ENCODE measurements at regions not wholly inside any gene's neighbourhood (a gene's known extent, or its start where the extent isn't known, plus 50 kb on each side); places are given as distances from the start of the nearest gene placed in this dataset.
"Not testable (repeated sequence)": the region's sequence is repeated elsewhere in the genome, so short reads cannot be mapped to it uniquely, and the experiment has no call there.

GRCh38 chr13:56393549-56393948 is 747.2 kb upstream of the PRR20A start:
- Histone ChIP-seq H3K4me1 (ENCODE audit: control insufficient read depth in 2 of 2, insufficient read depth in 2 of 2, low read length in 2 of 2) (no peaks in the 10 kb centered on the region), H3K9me3 (ENCODE audit: control insufficient read depth in 2 of 2, low read length in 2 of 2) (peaks cover 0 to 2% of the 10 kb centered on the region in 2 donors), H3K9ac (ENCODE audit: low read depth in 1 of 2, low read length in 2 of 2) (no peak overlapping the region), H3K4me3 (ENCODE audit: low read length in 2 of 2) (no peak overlapping the region), H3K36me3 (ENCODE audit: control insufficient read depth in 2 of 2, insufficient read depth in 2 of 2, low read length in 2 of 2) (no peaks in the 10 kb centered on the region), H3K27me3 (ENCODE audit: control insufficient read depth in 2 of 2, insufficient read depth in 2 of 2, low read length in 2 of 2) (no peaks in the 10 kb centered on the region), H3K27ac (ENCODE audit: low read depth in 2 of 2, low read length in 2 of 2) (no peak overlapping the region)

DNA sequence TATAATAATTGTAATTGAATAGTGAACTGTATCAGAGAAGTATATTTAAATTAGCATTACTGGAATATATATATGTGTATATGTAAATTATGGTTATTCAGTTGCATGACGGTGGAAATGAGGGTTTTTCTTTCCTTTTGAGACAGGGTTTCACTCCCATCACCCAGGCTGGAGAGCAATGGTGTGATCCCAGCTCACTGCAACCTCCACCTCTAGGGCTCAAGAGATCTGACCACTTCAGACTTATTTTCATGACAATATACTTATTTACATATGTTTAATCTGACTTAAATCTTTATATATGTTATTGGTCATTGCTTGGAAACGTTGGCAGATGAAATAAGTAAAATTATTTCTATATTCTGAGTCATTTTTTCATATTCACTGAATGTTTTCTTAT is 744.4 kb upstream of the PRR20A start:
- Histone ChIP-seq H3K36me3 (ENCODE audit: control insufficient read depth in 2 of 2, insufficient read depth in 2 of 2, low read length in 2 of 2) (no peaks in the 10 kb centered on the region), H3K27me3 (ENCODE audit: control insufficient read depth in 2 of 2, insufficient read depth in 2 of 2, low read length in 2 of 2) (no peaks in the 10 kb centered on the region), H3K9ac (ENCODE audit: low read depth in 1 of 2, low read length in 2 of 2) (no peak overlapping the region), H3K9me3 (ENCODE audit: control insufficient read depth in 2 of 2, low read length in 2 of 2) (peaks cover 0 to 5% of the 10 kb centered on the region in 2 donors), H3K27ac (ENCODE audit: low read depth in 2 of 2, low read length in 2 of 2) (no peak overlapping the region), H3K4me3 (ENCODE audit: low read length in 2 of 2) (no peak overlapping the region), H3K4me1 (ENCODE audit: control insufficient read depth in 2 of 2, insufficient read depth in 2 of 2, low read length in 2 of 2) (no peaks in the 10 kb centered on the region)

- H3K4me1 ChIP-seq (ENCODE audit: control insufficient read depth in 2 of 2, insufficient read depth in 2 of 2, low read length in 2 of 2): no peaks in the 10 kb centered on the region
- no peak overlapping the region for H3K9ac ChIP-seq (ENCODE audit: low read depth in 1 of 2, low read length in 2 of 2)
Measured at GRCh38 chr13:56400774-56401173, 739.9 kb upstream of the PRR20A start.

GRCh38 chr13:56412856-56413255 is 727.9 kb upstream of the PRR20A start:
- H3K36me3 ChIP-seq (ENCODE audit: control insufficient read depth in 2 of 2, insufficient read depth in 2 of 2, low read length in 2 of 2): no peaks in the 10 kb centered on the region
- H3K27ac ChIP-seq (ENCODE audit: low read depth in 2 of 2, low read length in 2 of 2): no peak overlapping the region
- H3K9me3 ChIP-seq (ENCODE audit: control insufficient read depth in 2 of 2, low read length in 2 of 2): peaks cover 0 to 3% of the 10 kb centered on the region in 2 donors
- H3K9ac ChIP-seq (ENCODE audit: low read depth in 1 of 2, low read length in 2 of 2): no peak overlapping the region
- no peaks in the 10 kb centered on the region for H3K27me3 ChIP-seq (ENCODE audit: control insufficient read depth in 2 of 2, insufficient read depth in 2 of 2, low read length in 2 of 2)
- no peak overlapping the region for H3K4me3 ChIP-seq (ENCODE audit: low read length in 2 of 2)
- no peaks in the 10 kb centered on the region for H3K4me1 ChIP-seq (ENCODE audit: control insufficient read depth in 2 of 2, insufficient read depth in 2 of 2, low read length in 2 of 2)

More at GRCh38 chr13:56400774-56401173, 739.9 kb upstream of the PRR20A start:
- H3K9me3 ChIP-seq (ENCODE audit: control insufficient read depth in 2 of 2, low read length in 2 of 2): peaks cover 0 to 13% of the 10 kb centered on the region in 2 donors
- no peaks in the 10 kb centered on the region for H3K36me3 ChIP-seq (ENCODE audit: control insufficient read depth in 2 of 2, insufficient read depth in 2 of 2, low read length in 2 of 2)
- H3K27me3 ChIP-seq (ENCODE audit: control insufficient read depth in 2 of 2, insufficient read depth in 2 of 2, low read length in 2 of 2): no peaks in the 10 kb centered on the region
- no peak overlapping the region for H3K27ac ChIP-seq (ENCODE audit: low read depth in 2 of 2, low read length in 2 of 2)
- H3K4me3 ChIP-seq (ENCODE audit: low read length in 2 of 2): no peak overlapping the region

GRCh38 chr13:56424246-56424645 is 716.5 kb upstream of the PRR20A start:
- H3K4me1 ChIP-seq (ENCODE audit: control insufficient read depth in 2 of 2, insufficient read depth in 2 of 2, low read length in 2 of 2): no peaks in the 10 kb centered on the region
- H3K27ac ChIP-seq (ENCODE audit: low read depth in 2 of 2, low read length in 2 of 2): no peak overlapping the region
- no peaks in the 10 kb centered on the region for H3K9me3 ChIP-seq (ENCODE audit: control insufficient read depth in 2 of 2, low read length in 2 of 2)
- no peak overlapping the region for H3K4me3 ChIP-seq (ENCODE audit: low read length in 2 of 2)
- no peak overlapping the region for H3K9ac ChIP-seq (ENCODE audit: low read depth in 1 of 2, low read length in 2 of 2)
- no peaks in the 10 kb centered on the region for H3K36me3 ChIP-seq (ENCODE audit: control insufficient read depth in 2 of 2, insufficient read depth in 2 of 2, low read length in 2 of 2)
- no peaks in the 10 kb centered on the region for H3K27me3 ChIP-seq (ENCODE audit: control insufficient read depth in 2 of 2, insufficient read depth in 2 of 2, low read length in 2 of 2)

DNA sequence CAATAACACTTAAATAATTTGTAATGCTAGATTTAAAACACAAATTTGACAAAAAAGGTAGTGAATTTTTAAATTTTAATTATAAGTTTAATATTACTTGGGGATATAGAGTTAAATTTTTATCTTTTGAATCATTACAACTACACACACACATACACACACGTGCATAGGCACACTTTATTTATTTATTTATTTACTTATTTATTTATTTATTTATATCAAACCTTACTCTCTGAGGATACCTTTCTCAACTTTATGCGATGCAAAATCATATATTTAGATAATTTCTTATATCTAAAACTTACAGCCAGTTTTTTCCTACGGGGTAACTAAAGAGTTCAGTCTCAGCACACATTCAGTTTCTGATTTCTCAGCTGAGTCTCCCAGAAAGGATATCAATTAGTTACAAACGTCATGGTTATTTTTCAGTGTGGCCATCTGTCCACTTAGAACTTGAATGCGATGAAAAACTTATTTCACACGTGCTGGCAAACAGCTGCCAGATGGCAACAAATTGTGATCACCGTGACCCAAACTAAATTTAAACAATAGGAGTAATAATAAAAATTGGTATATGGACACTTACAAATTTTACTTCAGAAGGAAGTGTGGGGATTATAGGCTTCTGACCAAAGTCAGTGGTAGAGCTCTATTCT is 683.1 kb upstream of the PRR20A start:
- no peaks in the 10 kb centered on the region for H3K36me3 ChIP-seq (ENCODE audit: control insufficient read depth in 2 of 2, insufficient read depth in 2 of 2, low read length in 2 of 2)
- H3K4me1 ChIP-seq (ENCODE audit: control insufficient read depth in 2 of 2, insufficient read depth in 2 of 2, low read length in 2 of 2): no peaks in the 10 kb centered on the region
- no peaks in the 10 kb centered on the region for H3K27me3 ChIP-seq (ENCODE audit: control insufficient read depth in 2 of 2, insufficient read depth in 2 of 2, low read length in 2 of 2)
- no peak overlapping the region for H3K27ac ChIP-seq (ENCODE audit: low read depth in 2 of 2, low read length in 2 of 2)
- no peak overlapping the region for H3K4me3 ChIP-seq (ENCODE audit: low read length in 2 of 2)
- H3K9me3 ChIP-seq (ENCODE audit: control insufficient read depth in 2 of 2, low read length in 2 of 2): no peaks in the 10 kb centered on the region
- no peak overlapping the region for H3K9ac ChIP-seq (ENCODE audit: low read depth in 1 of 2, low read length in 2 of 2)

- Histone ChIP-seq H3K9me3 (ENCODE audit: control insufficient read depth in 2 of 2, low read length in 2 of 2) (no peaks in the 10 kb centered on the region), H3K4me1 (ENCODE audit: control insufficient read depth in 2 of 2, insufficient read depth in 2 of 2, low read length in 2 of 2) (no peaks in the 10 kb centered on the region), H3K27me3 (ENCODE audit: control insufficient read depth in 2 of 2, insufficient read depth in 2 of 2, low read length in 2 of 2) (no peaks in the 10 kb centered on the region), H3K4me3 (ENCODE audit: low read length in 2 of 2) (no peak overlapping the region), H3K9ac (ENCODE audit: low read depth in 1 of 2, low read length in 2 of 2) (no peak overlapping the region), H3K36me3 (ENCODE audit: control insufficient read depth in 2 of 2, insufficient read depth in 2 of 2, low read length in 2 of 2) (no peaks in the 10 kb centered on the region), H3K27ac (ENCODE audit: low read depth in 2 of 2, low read length in 2 of 2) (no peak overlapping the region)
Measured at GRCh38 chr13:56459286-56459685, 681.4 kb upstream of the PRR20A start.

- H3K4me3 ChIP-seq (ENCODE audit: low read length in 2 of 2): no peak overlapping the region
- H3K36me3 ChIP-seq (ENCODE audit: control insufficient read depth in 2 of 2, insufficient read depth in 2 of 2, low read length in 2 of 2): no peaks in the 10 kb centered on the region
- no peaks in the 10 kb centered on the region for H3K4me1 ChIP-seq (ENCODE audit: control insufficient read depth in 2 of 2, insufficient read depth in 2 of 2, low read length in 2 of 2)
- peaks cover 0 to 4% of the 10 kb centered on the region in 2 donors for H3K9me3 ChIP-seq (ENCODE audit: control insufficient read depth in 2 of 2, low read length in 2 of 2)
- H3K9ac ChIP-seq (ENCODE audit: low read depth in 1 of 2, low read length in 2 of 2): no peak overlapping the region
- no peaks in the 10 kb centered on the region for H3K27me3 ChIP-seq (ENCODE audit: control insufficient read depth in 2 of 2, insufficient read depth in 2 of 2, low read length in 2 of 2)
- H3K27ac ChIP-seq (ENCODE audit: low read depth in 2 of 2, low read length in 2 of 2): no peak overlapping the region
Measured at GRCh38 chr13:56501750-56502149, 639.0 kb upstream of the PRR20A start.

GRCh38 chr13:56510836-56511235 is 629.9 kb upstream of the PRR20A start:
- Histone ChIP-seq H3K4me3 (ENCODE audit: low read length in 2 of 2) (no peak overlapping the region), H3K36me3 (ENCODE audit: control insufficient read depth in 2 of 2, insufficient read depth in 2 of 2, low read length in 2 of 2) (no peaks in the 10 kb centered on the region), H3K27ac (ENCODE audit: low read depth in 2 of 2, low read length in 2 of 2) (no peak overlapping the region), H3K27me3 (ENCODE audit: control insufficient read depth in 2 of 2, insufficient read depth in 2 of 2, low read length in 2 of 2) (no peaks in the 10 kb centered on the region), H3K9ac (ENCODE audit: low read depth in 1 of 2, low read length in 2 of 2) (no peak overlapping the region), H3K9me3 (ENCODE audit: control insufficient read depth in 2 of 2, low read length in 2 of 2) (no peaks in the 10 kb centered on the region), H3K4me1 (ENCODE audit: control insufficient read depth in 2 of 2, insufficient read depth in 2 of 2, low read length in 2 of 2) (no peaks in the 10 kb centered on the region)

DNA sequence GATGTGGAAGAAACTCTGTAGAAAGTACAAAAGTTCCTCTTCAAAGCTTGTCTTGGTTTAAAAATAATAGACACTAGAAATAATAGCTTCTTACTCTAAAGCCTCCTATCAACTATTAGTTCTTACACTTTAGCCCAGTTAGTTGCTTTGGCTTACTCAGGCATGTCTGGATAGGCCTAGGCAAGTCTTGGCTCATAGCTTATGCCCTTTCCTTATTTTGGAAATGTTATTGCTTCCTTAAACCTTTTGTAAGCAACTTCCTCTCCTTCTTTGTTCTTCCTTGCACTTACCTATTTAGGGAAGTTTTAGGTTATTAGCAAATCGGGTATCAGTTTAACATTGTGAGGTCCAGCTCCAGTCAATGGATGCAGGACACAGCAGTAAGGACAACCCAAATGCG is 628.4 kb upstream of the PRR20A start:
- H3K9ac ChIP-seq (ENCODE audit: low read depth in 1 of 2, low read length in 2 of 2); H3K27ac ChIP-seq (ENCODE audit: low read depth in 2 of 2, low read length in 2 of 2); H3K4me3 ChIP-seq (ENCODE audit: low read length in 2 of 2); H3K9me3 ChIP-seq (ENCODE audit: control insufficient read depth in 2 of 2, low read length in 2 of 2); H3K27me3 ChIP-seq (ENCODE audit: control insufficient read depth in 2 of 2, insufficient read depth in 2 of 2, low read length in 2 of 2); H3K36me3 ChIP-seq (ENCODE audit: control insufficient read depth in 2 of 2, insufficient read depth in 2 of 2, low read length in 2 of 2); H3K4me1 ChIP-seq (ENCODE audit: control insufficient read depth in 2 of 2, insufficient read depth in 2 of 2, low read length in 2 of 2): not testable (repeated sequence)

GRCh38 chr13:56515441-56515840 is 625.3 kb upstream of the PRR20A start:
- no peak overlapping the region for H3K4me3 ChIP-seq (ENCODE audit: low read length in 2 of 2)
- no peaks in the 10 kb centered on the region for H3K4me1 ChIP-seq (ENCODE audit: control insufficient read depth in 2 of 2, insufficient read depth in 2 of 2, low read length in 2 of 2)
- no peaks in the 10 kb centered on the region for H3K9me3 ChIP-seq (ENCODE audit: control insufficient read depth in 2 of 2, low read length in 2 of 2)
- no peaks in the 10 kb centered on the region for H3K27me3 ChIP-seq (ENCODE audit: control insufficient read depth in 2 of 2, insufficient read depth in 2 of 2, low read length in 2 of 2)
- H3K9ac ChIP-seq (ENCODE audit: low read depth in 1 of 2, low read length in 2 of 2): no peak overlapping the region
- H3K27ac ChIP-seq (ENCODE audit: low read depth in 2 of 2, low read length in 2 of 2): no peak overlapping the region
- H3K36me3 ChIP-seq (ENCODE audit: control insufficient read depth in 2 of 2, insufficient read depth in 2 of 2, low read length in 2 of 2): no peaks in the 10 kb centered on the region

All from mucosa of rectum (tissue), 2 donors.